Stimulated activated CD4-positive, alpha-beta T cell treated with anti-CD3 and anti-CD28 coated beads, Interleukin-2, amount 100 ng/mL, for 4 hours (primary cell): ENCODE measurements at regions not wholly inside any gene's neighbourhood (a gene's known extent, or its start where the extent isn't known, plus 50 kb on each side); places are given as distances from the start of the nearest gene placed in this dataset.
A peak's percentile ranks its signal among the peaks of the same experiment; 100 is the strongest.
"Not testable (repeated sequence)": the region's sequence is repeated elsewhere in the genome, so short reads cannot be mapped to it uniquely, and the experiment has no call there.

Source experiments
- DNase-seq: peaks from one replicate; pipeline ENCODE4 v3.0.0-alpha.2; 2020; ENCODE audit warnings: low read depth

DNA sequence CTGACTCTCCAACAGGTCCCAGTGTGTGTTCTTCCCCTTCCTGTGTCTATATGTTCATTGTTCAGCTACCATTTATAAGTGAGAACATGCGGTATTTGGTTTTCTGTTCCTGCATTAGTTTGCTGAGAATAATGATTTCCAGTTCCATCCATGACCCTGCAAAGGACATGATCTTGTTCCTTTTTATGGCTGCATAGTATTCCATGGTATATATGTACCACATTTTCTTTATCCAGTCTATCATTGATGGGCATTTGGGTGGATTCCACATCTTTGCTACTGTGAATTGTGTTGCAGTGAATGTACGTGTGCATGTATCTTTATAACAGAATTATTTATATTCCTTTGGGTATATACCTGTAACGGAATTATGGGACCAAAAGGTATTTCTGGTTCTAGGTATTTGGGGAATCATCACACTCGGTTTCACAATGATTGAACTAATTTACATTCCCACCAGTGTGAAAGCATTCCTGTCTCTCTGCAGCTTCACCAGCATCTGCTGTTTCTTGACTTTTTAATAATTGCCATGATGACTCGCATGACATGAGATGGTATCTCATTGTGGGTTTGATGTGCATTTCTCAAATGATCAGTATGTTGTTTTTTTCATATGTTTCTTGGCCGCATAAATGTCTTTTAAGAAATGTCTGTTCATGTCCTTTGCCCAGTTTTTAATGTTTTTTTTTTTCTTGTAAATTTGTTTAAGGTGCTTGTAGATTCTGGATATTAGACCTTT is 60.2 kb downstream of the LSMEM1 start:
- no peak for DNase-seq

DNA sequence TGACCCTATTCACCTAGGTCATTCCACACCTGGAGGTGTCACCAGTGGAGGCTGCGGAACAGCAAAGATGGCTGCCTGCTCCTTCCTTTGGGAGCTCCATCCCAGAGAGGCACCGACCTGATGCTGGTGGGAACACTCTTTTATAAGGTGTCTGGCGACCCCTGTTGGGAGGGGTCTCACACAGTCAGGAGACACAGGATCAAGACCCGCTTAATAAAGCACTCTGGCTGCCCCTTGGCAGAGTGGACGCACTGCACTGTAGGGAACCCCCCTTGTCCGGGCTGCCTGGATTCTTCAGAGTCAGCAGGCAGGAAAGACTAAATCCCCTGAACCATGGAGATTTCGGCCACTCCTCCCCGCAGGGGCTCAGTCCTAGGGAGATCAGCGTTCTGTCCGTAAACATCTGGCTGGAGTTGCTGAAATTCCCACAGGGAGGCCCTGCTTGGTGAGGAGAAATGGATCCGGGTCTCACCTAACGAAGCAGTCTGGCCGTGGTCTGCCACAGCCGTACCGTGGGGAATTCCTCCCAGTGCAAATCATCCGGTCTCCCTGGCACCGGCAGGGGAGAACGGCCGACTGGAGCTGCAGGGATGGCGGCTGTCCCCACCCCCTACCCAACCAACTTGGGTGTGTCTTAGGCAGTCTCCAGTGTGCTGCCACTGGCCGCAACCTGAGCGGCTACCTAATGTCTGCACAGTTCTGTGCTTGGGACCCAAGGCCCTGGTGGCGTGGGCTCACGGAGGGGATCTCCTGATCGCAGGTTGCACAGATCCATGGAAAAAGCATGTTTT is 66.1 kb downstream of the LSMEM1 start:
- DNase-seq, result no peak

DNA sequence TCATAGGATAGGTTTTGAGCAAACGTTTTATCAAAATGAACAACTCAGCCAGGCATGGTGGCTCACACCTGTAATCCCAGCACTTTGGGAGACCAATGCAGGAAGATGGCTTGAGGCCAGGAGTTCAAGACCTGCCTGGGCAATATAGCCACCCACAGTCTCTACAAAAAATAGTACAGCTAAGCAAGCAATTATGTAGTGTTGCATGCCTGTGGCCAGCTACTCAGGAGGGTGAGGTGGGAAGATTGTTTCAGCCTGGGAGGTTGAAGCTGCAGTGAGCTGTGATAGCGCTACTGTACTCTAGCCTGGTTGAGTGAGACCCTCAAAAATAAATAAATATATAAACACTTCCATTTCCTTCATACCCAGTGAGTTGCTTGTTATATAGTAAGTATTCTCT is 67.1 kb downstream of the LSMEM1 start:
- no peak for DNase-seq

DNA sequence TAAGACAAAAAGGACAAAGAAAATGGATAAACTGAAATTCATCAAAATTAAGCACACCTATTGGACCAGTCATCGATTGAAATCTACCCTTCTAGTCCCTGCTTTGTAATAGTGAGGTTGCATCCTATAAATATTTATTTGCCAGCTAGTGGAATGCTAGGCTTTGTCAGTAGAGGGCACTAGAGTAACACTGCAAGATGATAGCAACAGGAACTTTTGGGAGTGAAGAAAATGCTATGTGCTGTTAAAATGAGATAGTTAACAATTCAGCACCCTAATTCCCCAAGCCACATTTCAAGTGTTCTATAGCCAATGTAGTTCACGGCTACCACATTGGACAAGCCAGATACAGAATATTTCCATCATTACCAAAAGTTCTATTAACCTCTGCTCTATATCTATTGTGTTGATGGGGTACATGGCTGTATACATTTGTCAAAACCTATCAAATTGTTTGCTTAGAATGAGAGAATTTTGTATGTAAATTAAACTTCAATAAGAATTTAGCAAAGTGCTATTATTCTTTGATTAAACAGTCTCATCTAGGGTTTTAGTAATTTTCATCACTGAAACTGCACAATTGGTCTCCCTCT is 69.8 kb downstream of the LSMEM1 start:
- DNase-seq, result peak; percentile 5

DNA sequence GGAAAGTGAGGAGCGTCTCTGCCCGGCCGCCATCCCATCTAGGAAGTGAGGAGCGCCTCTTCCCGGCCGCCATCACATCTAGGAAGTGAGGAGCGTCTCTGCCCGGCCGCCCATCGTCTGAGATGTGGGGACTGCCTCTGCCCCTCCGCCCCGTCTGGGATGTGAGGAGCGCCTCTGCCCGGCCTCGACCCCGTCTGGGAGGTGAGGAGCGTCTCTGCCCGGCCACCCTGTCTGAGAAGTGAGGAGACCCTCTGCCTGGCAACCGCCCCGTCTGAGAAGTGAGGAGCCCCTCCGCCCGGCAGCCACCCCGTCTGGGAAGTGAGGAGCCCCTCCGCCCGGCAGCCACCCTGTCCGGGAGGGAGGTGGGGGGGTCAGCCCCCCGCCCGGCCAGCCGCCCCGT is 70.7 kb downstream of the LSMEM1 start:
- DNase-seq, result not testable (repeated sequence)

DNA sequence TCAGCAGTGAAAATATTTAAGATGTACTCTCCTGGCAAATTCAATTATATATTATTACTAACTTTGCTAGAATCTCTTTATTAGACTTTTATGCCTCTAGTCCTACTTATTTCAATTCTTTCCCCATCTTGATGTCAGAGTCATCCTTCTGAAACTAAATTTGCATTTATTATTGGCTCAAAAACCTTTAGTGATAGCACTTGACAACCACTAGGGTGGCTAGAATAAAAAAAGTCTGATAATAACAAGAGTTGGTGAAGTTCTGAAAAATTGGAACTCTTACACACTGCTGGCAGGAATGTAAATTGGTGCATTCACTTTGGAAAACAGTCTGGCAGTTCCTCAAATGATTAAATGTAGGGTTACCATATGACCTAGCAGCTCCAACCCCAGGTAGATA is 73.8 kb downstream of the LSMEM1 start:
- no peak for DNase-seq

DNA sequence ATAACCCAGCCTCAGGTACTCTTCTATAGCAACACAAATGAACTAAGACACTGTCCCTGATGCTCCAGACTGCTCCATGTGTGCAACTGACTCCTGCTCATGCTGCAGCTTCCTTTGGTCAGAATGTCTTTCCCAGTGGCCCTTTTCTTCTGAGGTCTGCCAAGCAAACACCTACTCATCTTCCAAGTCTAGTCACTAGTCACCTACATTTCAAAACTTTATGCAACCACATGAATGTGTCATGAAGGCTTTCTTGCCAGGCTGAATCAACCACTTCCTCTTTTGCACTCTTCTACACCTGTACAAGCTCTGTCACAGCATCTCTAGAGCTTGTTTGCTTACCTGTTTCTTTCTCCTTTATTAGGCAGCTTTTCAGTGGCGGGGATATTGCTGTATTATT is 75.8 kb downstream of the LSMEM1 start:
- DNase-seq, result no peak

DNA sequence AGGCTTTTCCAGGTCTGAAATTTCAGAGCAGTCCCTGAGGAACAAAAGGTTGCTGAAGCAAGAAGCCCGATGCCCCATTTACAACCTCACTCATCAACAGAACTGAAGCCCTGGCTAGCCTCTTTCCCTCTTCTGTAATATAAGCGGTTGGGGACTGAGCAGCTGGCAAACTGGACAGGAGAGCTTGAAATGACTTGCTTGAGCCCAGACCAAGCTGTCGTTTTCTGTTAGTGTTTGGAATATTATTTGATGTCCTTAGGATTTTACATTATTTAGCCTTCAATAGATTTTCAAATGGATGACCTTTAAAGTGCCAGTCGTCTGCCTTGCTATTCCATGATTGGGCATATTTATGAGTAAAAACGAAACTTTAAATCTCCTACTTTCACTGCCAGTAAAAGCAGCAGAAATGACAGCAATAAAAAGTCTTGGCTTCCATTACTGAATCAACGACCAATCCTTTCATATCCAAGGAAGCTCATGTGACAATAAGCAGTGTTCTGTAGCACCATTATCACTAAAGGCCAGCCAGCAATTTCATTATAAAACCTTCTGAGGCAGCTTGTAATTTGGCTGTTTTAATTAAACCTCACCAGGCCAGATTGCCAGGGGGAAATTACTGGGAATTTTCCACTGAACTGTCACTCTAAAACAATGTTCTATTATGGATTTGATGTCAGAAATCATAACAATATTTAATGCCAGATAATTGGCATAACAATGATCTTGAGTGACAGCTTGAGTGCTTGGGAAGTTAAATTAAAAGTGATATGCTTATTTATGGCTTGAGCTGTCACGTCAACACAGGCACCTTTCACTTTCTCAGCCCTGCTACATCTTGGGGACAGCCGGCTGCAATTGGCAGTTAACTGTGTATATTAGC is 85.9 kb downstream of the LSMEM1 start:
- no peak for DNase-seq

DNA sequence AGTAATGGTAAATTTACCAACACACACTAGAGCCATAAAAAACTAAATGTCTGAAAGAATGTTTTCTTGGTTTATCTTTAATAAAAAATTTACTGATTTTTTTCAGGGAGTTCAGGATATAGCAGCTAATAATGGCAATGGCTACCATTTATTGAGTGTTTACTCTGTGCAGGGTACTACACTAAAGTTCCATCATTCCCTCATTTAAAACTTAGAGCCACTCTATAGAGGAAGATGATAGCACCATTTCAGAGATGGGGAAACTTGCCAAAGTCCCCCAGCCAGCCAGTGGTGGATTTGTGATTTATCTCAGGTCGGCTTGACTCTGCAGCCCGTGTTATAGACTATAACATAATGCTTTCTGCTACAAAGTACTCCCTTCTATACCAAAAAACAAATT is 86.6 kb downstream of the LSMEM1 start:
- no peak for DNase-seq

DNA sequence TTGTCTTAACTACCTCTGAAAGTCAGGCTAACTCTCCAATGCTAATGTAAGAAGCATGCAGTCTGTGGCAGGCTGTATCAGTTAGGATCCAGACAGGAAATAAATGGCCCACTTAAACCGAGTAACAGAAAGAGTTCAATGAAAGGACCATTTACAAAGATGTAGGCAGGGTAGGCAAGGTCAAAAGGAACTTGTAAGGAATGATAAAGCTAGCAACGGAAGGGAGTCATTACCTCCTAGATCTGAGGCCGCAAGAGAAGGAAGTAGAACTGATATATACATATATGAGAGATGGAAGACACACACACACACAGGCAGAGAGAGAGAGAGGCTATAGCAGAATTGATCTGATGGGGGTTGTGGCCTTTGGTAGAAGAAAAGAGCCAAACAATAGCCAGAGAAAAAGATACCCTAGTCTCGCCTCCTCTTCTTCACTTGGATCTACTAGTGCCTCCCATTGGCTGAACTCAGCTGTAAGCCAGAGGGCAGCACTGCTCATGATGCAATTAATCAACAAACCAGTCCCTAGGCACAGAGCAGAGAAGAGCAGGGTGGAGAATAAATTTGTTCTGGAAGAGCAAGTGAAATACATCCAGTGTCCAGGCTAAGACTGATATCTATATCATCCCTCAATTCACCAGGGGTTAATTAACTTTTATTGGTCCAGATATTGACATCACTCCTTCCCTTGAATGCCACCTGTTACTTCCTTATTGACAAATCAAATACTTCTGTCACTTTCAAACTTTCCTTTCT is 91.2 kb downstream of the LSMEM1 start:
- DNase-seq, result no peak

DNA sequence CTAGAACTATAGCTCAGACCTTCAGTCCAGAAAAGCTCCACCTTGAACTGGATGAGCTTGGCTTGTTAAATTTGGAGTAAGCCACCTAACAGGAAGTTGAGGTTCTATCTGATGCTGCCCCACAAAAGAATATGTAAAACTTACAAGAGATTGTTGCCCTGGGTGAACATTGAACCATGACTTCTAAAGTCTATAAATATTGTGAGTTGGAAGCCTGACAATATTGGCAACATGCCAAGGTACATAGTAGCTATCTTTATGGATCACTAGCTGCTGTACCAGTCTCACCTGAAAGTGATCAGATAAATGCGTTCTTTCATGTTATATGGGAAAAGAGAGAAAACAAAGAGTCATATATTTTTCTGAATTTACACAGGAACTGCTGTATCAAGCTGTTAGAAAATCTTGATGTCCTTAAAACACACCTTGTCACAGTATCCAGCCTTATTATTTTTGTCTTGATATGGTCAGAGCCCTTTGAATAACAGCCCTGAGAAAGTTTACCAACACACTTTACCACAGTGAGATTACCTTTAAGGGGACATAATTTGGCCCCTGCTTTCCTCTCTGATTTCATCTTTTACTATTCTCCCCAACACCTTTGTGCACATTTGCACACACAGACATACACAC is 92.0 kb downstream of the LSMEM1 start:
- no peak for DNase-seq

DNA sequence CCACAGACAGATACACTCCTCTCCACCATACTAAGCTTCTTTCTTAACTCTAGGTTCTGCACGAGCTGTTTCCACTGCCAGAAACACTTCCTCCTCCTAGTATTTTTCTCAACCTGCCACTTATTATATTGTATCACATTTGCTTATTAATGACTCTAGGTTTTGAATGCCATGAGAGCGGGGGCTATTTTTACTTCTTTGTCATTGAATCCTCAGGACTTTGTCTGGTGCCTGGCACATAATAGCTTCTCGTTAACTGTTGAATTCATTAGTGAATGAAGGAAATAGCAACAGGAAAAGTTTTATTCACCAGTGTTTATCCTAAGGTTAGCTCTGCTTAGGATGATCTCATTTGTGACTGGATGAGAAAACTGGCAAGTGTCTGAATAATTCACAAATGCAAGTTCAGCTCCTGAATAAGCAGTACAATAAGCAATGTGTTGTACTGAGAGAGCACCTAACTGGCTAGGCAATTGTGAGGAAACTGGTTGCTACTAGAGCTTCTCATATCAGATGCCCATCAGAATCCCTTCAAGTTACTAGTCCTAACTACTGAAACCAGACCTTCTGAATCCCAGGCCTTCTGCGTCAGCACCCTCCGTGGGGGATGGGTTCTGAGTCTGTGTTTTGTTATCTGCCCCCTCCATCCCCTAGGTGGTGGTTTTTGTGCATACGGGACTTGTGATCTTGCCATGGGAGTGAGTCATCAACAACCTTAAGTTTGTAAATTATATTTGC is 92.7 kb downstream of the LSMEM1 start:
- DNase-seq, result no peak

DNA sequence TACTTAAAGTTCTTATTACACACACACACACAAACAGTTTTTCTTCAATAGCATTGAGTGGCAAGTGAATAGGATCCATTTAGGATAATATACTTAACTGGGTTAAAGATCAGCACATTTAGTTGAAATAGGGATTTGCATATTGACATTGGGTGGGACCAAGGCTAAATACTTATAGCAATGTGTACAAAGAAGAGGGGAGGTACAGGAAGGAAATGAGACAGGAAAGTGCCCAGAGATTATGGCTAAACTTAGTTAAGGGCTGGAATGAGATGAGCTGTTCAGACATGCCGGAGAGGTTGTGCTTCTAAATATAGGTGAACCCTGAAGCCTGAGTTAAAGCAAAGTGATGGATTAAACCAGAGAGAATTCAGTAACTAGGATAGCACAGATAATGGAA is 95.1 kb downstream of the LSMEM1 start:
- no peak for DNase-seq

DNA sequence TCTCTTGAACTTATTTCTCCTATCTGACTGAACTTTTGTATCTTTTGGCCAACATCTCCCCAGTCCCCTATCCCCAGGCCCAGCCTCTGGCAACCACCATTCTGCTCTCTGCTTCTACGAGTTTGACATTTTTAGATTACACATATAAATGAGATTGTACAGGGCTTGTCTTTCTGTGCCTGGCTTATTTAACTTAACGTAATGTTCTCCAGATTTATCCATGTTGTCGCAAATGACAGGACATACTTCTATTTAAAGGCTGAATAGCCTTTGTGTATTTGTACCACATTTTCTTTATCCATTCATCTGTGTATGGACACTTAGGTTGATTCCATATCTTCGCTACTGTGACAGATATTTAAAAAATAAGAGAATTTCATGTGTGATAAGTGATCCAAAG is 98.6 kb downstream of the LSMEM1 start:
- no peak for DNase-seq

DNA sequence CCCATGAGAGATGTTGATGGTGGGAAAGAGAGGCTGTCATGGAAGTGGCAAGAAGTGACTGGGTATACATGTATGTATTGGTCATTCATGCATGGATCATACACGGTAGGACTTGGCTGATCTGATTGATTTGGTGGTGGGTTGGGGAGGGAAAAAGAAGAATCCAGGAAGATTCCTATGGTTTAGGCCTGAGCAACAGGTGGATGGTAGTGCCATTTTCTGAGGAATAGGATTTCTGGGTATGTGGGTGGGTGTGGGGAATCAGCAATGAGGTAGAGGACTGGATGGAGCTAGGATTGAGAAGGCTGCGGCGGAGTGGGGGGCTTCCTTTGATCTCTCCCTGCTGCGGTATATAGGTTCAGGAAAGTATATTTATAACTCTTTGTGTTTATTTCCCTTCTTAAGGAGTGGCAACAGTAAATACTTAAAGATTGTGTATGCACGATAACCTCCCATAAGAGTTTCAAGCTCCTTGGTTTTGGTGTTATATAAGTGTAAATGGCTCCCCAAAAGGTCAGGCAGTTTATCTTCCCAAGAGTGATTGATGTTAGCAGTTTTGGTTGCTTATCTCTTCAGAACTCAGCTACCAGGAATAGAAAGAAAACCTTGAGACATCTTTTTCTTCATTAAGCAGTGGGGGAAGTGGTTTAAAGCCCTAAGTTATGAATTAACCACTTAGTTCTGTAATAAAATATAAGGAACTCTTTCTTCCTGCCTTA is 100.1 kb downstream of the LSMEM1 start:
- DNase-seq, result no peak

DNA sequence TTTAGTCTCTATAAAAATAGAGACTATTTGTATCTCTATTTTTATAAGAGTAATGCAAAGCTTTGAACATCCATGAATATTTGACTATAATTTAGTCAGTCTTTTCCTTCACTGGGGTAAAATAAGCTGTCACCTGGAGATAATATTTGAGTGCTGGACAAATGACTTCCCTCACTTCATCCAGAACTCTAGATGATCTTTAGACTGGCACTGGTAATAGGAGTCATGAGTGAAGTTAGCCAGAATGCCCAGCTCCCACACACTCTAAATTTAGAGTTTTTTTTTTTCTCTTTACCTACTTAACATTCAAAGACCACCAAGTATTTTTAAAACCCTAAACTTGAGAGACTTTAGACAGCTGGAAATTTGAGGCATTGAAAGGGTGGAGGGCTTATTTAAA is 100.7 kb downstream of the LSMEM1 start:
- no peak for DNase-seq

DNA sequence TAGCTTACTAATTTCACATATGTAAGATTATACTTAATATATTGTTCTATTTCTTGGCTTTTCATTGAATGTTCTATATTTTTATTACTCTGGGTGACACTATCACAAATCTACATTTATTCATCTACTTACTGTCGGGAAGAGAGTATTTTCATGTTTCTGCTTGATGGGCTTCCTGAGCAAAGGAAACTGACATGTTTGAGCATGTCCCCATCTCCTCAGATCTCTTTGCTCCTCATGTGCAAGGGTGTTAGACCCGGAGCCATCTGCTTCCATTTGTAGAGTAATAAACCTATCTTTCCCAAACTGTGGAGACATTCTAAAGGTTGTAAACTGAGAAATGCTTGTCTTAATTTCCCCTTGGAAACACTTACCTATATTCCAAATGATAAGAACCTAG is 103.5 kb downstream of the LSMEM1 start:
- DNase-seq, result no peak

DNA sequence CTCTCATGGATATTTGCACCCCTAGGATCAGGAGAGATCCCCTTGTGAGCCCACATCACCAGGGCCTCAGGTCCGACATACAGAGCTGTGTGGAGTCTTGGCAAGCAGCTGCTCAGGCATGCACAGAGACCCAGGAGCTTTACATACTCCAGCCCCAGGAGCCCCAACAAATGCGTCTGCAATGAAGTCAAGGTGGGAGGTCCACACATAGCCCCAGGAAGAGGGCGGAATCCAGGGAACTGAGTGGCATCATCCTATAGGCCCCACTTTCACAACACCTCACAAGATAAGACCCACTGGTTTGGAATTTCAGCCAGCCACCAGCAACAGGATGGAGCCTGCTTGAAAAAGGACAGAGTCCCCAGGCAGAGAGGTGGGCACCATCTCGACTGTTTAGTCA is 106.7 kb downstream of the LSMEM1 start:
- no peak for DNase-seq

DNA sequence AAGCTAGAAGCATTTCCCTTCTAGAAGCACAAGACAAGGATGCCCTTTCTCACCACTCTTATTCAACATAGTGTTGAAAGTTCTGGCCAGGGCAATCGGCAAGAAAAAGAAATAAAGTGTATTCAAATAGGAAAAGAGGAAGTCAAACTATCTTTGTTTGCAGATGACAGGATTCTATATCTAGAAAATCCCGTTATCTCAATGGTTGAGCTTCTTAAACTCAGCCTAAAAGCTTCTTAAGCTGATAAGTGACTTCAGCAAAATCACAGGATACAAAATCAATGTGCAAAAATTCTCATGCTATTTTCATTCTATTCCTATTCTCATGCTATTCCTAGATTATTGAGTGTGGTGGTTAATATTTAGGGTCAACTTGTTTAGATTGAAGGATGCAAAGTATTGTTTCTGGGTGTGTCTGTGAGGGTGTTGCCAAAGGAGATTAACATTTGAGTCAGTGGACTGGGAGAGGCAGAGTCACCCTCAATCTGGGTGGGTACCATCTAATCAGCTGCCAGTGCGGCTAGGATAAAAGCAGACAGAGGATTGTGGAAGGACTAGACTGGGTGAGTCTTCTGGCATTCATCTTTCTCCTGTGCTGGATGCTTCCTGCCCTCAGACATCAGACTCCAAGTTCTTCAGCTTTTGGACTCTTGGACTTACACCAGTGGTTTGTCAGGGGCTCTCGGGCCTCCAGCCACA is 111.9 kb downstream of the LSMEM1 start:
- not testable (repeated sequence) for DNase-seq
